Epidermal melanocyte (primary cell): ENCODE measurements at regions not wholly inside any gene's neighbourhood (a gene's known extent, or its start where the extent isn't known, plus 50 kb on each side); places are given as distances from the start of the nearest gene placed in this dataset.

Experiments
- DNase-seq: peaks from one replicate; pipeline ENCODE4 v3.0.0; 2011; ENCODE audit warnings: low spot score; ENCODE audit not compliant: insufficient read length

GRCh38 chr10:78804411-78805032 lies 264.2 kb upstream of the ZMIZ1 start:
- no peak for DNase-seq

- peak; percentile 60 for DNase-seq
Observed at GRCh38 chr10:78805176-78805575, 263.6 kb upstream of the ZMIZ1 start.

GRCh38 chr10:78806681-78807221 lies 262.0 kb upstream of the ZMIZ1 start:
- no peak for DNase-seq

GRCh38 chr10:78807504-78808203 lies 261.1 kb upstream of the ZMIZ1 start:
- DNase-seq, result no peak

GRCh38 chr10:78808286-78808685 lies 260.5 kb upstream of the ZMIZ1 start:
- no peak for DNase-seq

- no peak for DNase-seq
Observed at GRCh38 chr10:78808736-78809367, 259.9 kb upstream of the ZMIZ1 start.

GRCh38 chr10:78811174-78811573 lies 257.6 kb upstream of the ZMIZ1 start:
- DNase-seq, result no peak

- DNase-seq, result no peak
Observed at GRCh38 chr10:78812571-78813318, 256.0 kb upstream of the ZMIZ1 start.

- no peak for DNase-seq
Observed at GRCh38 chr10:78813526-78813925, 255.2 kb upstream of the ZMIZ1 start.

- DNase-seq, result no peak
Observed at GRCh38 chr10:78813998-78814399, 254.8 kb upstream of the ZMIZ1 start.

- no peak for DNase-seq
Observed at GRCh38 chr10:78814407-78814806, 254.4 kb upstream of the ZMIZ1 start.

- DNase-seq, result no peak
Observed at GRCh38 chr10:78815702-78816334, 252.9 kb upstream of the ZMIZ1 start.

- DNase-seq, result no peak
Observed at GRCh38 chr10:78817361-78817760, 251.4 kb upstream of the ZMIZ1 start.

GRCh38 chr10:78817804-78818203 lies 251.0 kb upstream of the ZMIZ1 start:
- DNase-seq, result no peak

- DNase-seq, result no peak
Observed at GRCh38 chr10:78819361-78820006, 249.3 kb upstream of the ZMIZ1 start.

GRCh38 chr10:78820007-78820362 lies 248.8 kb upstream of the ZMIZ1 start:
- DNase-seq, result no peak

GRCh38 chr10:78821052-78821451 lies 247.7 kb upstream of the ZMIZ1 start:
- no peak for DNase-seq

- no peak for DNase-seq
Observed at GRCh38 chr10:78828647-78829539, 239.9 kb upstream of the ZMIZ1 start.

GRCh38 chr10:78829565-78829964 lies 239.2 kb upstream of the ZMIZ1 start:
- no peak for DNase-seq
